ENCODE measurements at regions not wholly inside any gene's neighbourhood (a gene's known extent, or its start where the extent isn't known, plus 50 kb on each side); places are given as distances from the start of the nearest gene placed in this dataset.

DNA sequence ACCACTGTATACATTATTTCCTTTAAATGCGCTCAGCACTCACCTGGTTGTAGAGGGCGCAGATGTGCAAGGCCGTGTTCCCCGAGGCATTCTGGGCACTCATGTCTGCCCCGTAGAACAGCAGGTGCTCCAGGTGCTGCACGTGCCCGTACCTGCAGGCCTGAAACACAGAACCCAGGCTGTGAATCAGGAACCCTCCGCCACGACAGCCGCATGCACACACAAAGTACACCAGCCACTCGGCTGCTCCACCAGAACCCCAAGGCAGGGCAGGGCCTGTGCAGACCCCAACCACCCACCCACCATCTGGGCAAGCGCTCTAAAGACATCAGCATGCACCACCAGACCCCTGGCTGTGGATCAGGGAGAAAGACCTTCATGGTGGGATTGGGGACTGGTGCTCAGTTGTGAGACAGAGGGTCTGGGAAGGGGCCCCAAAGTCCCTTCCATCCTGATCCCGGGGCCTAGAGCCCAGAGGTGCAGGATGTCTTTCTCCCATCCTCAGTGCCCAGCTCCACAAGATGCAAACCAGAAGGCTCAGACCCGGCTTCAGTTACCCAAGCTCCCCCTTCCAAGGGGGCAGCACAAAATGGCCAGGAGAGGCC, 177.2 kb downstream of the SHANK2 start:
- no peak overlapping the region for H3K56ac ChIP-seq (ENCODE audit: low read length)
- H3K4me1 ChIP-seq (ENCODE audit: control insufficient read depth, low read depth, low read length): no peaks in the 10 kb centered on the region
- H3K4ac ChIP-seq (ENCODE audit: low read depth, low read length): no peak overlapping the region
- H3K27ac ChIP-seq (ENCODE audit: low read depth, low read length): no peak overlapping the region
- H2BK5ac ChIP-seq (ENCODE audit: low read length): no peak overlapping the region
- no peak overlapping the region for H2BK120ac ChIP-seq (ENCODE audit: low read depth, low read length)
- H4K8ac ChIP-seq (ENCODE audit: low read depth, low read length): no peak overlapping the region
- no peak overlapping the region for H3K9ac ChIP-seq (ENCODE audit: low read length)
- no peaks in the 10 kb centered on the region for H3K79me2 ChIP-seq (ENCODE audit: control insufficient read depth, insufficient read depth, low read length)
- H4K5ac ChIP-seq (ENCODE audit: low read length): no peak overlapping the region
- H3K4me2 ChIP-seq (ENCODE audit: low read length): no peak overlapping the region
- no peak for DNase-seq
- no peak overlapping the region for H3K23ac ChIP-seq (ENCODE audit: low read length)
- no peaks in the 10 kb centered on the region for H3K27me3 ChIP-seq (ENCODE audit: insufficient read depth, low read length, poor library complexity)
- no CpG with 5 or more reads among the region's 14 CpGs for WGBS (ENCODE audit: extremely low coverage, insufficient coverage, low lambda C conversion rate)
- H2AK5ac ChIP-seq (ENCODE audit: low read length): no peak overlapping the region
- H3K4me3 ChIP-seq (ENCODE audit: low read length): no peak overlapping the region
- H3K18ac ChIP-seq (ENCODE audit: low read length): no peak overlapping the region
- no peaks in the 10 kb centered on the region for H3K79me1 ChIP-seq (ENCODE audit: low read length)
- no peak overlapping the region for H2BK15ac ChIP-seq (replicated peaks; ENCODE audit: low read depth)
- no peaks in the 10 kb centered on the region for H3K36me3 ChIP-seq (ENCODE audit: control insufficient read depth, insufficient read depth, low read length)

DNA sequence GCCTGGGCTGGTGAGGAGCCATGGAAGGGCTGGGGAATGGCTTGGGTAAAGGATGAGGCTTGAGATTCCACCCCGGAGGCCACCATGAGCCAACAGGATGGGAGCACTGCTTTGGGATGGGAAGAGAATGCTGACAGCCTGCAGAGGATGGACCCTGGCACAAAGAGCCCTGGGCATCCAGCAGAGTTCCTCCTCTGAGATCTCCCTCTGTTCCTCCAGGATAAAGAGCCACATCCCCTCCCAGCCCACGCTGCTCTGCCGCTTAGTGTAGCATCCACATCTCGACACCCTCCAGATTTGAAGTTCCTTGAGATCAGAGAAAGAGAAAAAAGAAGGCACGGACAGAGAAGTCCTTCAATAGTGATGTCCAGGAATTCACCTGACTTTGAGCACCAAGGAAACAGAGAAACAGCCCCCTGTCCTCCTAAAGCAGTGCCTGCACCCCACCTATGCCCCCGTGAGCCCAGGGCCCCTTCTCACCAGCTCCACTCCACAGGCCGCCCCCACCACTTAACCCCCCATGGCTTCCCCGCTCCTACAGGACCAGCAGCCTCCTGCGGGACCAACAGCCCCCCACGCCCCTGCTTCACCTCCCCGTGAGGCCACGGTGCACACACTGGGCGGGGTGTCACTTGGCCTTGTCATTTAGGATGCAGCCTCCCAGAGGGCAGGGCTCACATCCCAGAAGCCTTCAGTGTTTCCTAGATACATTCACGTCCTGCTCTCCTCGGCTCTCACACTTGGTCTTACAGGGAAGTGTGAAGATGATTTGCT, 180.5 kb downstream of the SHANK2 start:
- no peaks in the 10 kb centered on the region for H3K79me1 ChIP-seq (ENCODE audit: low read length)
- H3K56ac ChIP-seq (ENCODE audit: low read length): no peak overlapping the region
- no peak overlapping the region for H3K27ac ChIP-seq (ENCODE audit: low read depth, low read length)
- H2BK120ac ChIP-seq (ENCODE audit: low read depth, low read length): no peak overlapping the region
- WGBS (ENCODE audit: extremely low coverage, insufficient coverage, low lambda C conversion rate): no CpG with 5 or more reads among the region's 15 CpGs
- H2BK5ac ChIP-seq (ENCODE audit: low read length): no peak overlapping the region
- H3K79me2 ChIP-seq (ENCODE audit: control insufficient read depth, insufficient read depth, low read length): no peaks in the 10 kb centered on the region
- H3K4ac ChIP-seq (ENCODE audit: low read depth, low read length): no peak overlapping the region
- H4K8ac ChIP-seq (ENCODE audit: low read depth, low read length): no peak overlapping the region
- H3K9ac ChIP-seq (ENCODE audit: low read length): no peak overlapping the region
- H3K36me3 ChIP-seq (ENCODE audit: control insufficient read depth, insufficient read depth, low read length): no peaks in the 10 kb centered on the region
- no peak overlapping the region for H3K18ac ChIP-seq (ENCODE audit: low read length)
- no peak overlapping the region for H2AK5ac ChIP-seq (ENCODE audit: low read length)
- H3K4me1 ChIP-seq (ENCODE audit: control insufficient read depth, low read depth, low read length): no peaks in the 10 kb centered on the region
- no peak overlapping the region for H3K4me2 ChIP-seq (ENCODE audit: low read length)
- DNase-seq: no peak
- H3K27me3 ChIP-seq (ENCODE audit: insufficient read depth, low read length, poor library complexity): no peaks in the 10 kb centered on the region
- no peak overlapping the region for H3K4me3 ChIP-seq (ENCODE audit: low read length)
- no peak overlapping the region for H4K5ac ChIP-seq (ENCODE audit: low read length)
- H3K23ac ChIP-seq (ENCODE audit: low read length): no peak overlapping the region
- no peak overlapping the region for H2BK15ac ChIP-seq (replicated peaks; ENCODE audit: low read depth)

GRCh38 chr11:71070490-71071453, 181.6 kb downstream of the SHANK2 start:
- Histone ChIP-seq H3K4me2 (ENCODE audit: low read length) (no peak overlapping the region), H3K27ac (ENCODE audit: low read depth, low read length) (no peak overlapping the region), H3K9ac (ENCODE audit: low read length) (no peak overlapping the region), H2BK120ac (ENCODE audit: low read depth, low read length) (no peak overlapping the region), H3K79me2 (ENCODE audit: control insufficient read depth, insufficient read depth, low read length) (no peaks in the 10 kb centered on the region), H3K56ac (ENCODE audit: low read length) (no peak overlapping the region), H3K4ac (ENCODE audit: low read depth, low read length) (no peak overlapping the region), H2AK5ac (ENCODE audit: low read length) (no peak overlapping the region), H3K79me1 (ENCODE audit: low read length) (no peaks in the 10 kb centered on the region), H3K4me1 (ENCODE audit: control insufficient read depth, low read depth, low read length) (no peaks in the 10 kb centered on the region), H3K23ac (ENCODE audit: low read length) (no peak overlapping the region), H3K18ac (ENCODE audit: low read length) (no peak overlapping the region), H3K36me3 (ENCODE audit: control insufficient read depth, insufficient read depth, low read length) (no peaks in the 10 kb centered on the region), H3K4me3 (ENCODE audit: low read length) (no peak overlapping the region), H2BK5ac (ENCODE audit: low read length) (no peak overlapping the region), H4K8ac (ENCODE audit: low read depth, low read length) (no peak overlapping the region), H2BK15ac (replicated peaks; ENCODE audit: low read depth) (no peak overlapping the region), H3K27me3 (ENCODE audit: insufficient read depth, low read length, poor library complexity) (no peaks in the 10 kb centered on the region), H4K5ac (ENCODE audit: low read length) (no peak overlapping the region)
- DNase-seq: no peak
- no CpG with 5 or more reads among the region's 12 CpGs for WGBS (ENCODE audit: extremely low coverage, insufficient coverage, low lambda C conversion rate)

DNA sequence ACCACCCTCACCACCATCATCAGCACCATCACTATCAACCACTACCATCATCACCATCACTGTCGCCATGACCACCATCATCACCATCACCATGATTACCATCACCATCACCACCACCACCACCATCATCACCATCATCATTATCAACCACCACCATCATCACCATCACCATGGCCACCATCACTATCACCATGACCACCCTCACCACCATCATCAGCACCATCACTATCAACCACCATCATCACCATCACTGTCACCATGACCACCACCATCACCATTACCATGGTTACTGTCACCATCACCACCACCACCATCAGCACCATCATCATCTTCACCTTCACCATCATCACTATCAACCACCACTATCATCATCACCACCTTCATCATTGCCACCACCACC, 183.4 kb downstream of the SHANK2 start:
- Histone ChIP-seq H3K79me2 (ENCODE audit: control insufficient read depth, insufficient read depth, low read length) (no peaks in the 10 kb centered on the region), H3K56ac (ENCODE audit: low read length) (no peak overlapping the region), H2AK5ac (ENCODE audit: low read length) (no peak overlapping the region), H2BK120ac (ENCODE audit: low read depth, low read length) (no peak overlapping the region), H4K8ac (ENCODE audit: low read depth, low read length) (no peak overlapping the region), H3K4me3 (ENCODE audit: low read length) (no peak overlapping the region), H2BK15ac (replicated peaks; ENCODE audit: low read depth) (no peak overlapping the region), H3K36me3 (ENCODE audit: control insufficient read depth, insufficient read depth, low read length) (no peaks in the 10 kb centered on the region), H3K4me2 (ENCODE audit: low read length) (no peak overlapping the region), H3K23ac (ENCODE audit: low read length) (no peak overlapping the region), H3K4ac (ENCODE audit: low read depth, low read length) (no peak overlapping the region), H4K5ac (ENCODE audit: low read length) (no peak overlapping the region), H2BK5ac (ENCODE audit: low read length) (no peak overlapping the region), H3K79me1 (ENCODE audit: low read length) (no peaks in the 10 kb centered on the region), H3K18ac (ENCODE audit: low read length) (no peak overlapping the region), H3K9ac (ENCODE audit: low read length) (no peak overlapping the region), H3K27ac (ENCODE audit: low read depth, low read length) (no peak overlapping the region), H3K27me3 (ENCODE audit: insufficient read depth, low read length, poor library complexity) (no peaks in the 10 kb centered on the region), H3K4me1 (ENCODE audit: control insufficient read depth, low read depth, low read length) (no peaks in the 10 kb centered on the region)
- WGBS (ENCODE audit: extremely low coverage, insufficient coverage, low lambda C conversion rate): no CpG with 5 or more reads among the region's 1 CpG
- DNase-seq: no peak

DNA sequence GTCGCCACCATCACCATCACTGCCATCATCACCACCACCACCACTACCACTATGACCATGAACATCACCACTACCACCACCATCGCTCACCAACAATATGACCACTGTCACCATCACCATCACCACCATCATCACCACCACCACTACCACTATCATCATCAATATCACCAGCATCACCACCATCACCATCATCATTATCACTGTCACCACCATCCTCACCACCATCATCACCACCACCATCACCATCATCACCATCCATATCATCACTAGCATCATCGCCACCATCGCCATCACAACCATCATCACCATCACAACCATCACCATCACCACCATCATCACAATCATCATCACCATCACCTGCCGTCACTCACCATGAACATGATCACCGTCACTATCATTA, 184.6 kb downstream of the SHANK2 start:
- H3K4me2 ChIP-seq (ENCODE audit: low read length): no peak overlapping the region
- H2BK5ac ChIP-seq (ENCODE audit: low read length): no peak overlapping the region
- H3K56ac ChIP-seq (ENCODE audit: low read length): no peak overlapping the region
- no peak overlapping the region for H3K23ac ChIP-seq (ENCODE audit: low read length)
- H3K79me2 ChIP-seq (ENCODE audit: control insufficient read depth, insufficient read depth, low read length): no peaks in the 10 kb centered on the region
- no peaks in the 10 kb centered on the region for H3K79me1 ChIP-seq (ENCODE audit: low read length)
- H3K27me3 ChIP-seq (ENCODE audit: insufficient read depth, low read length, poor library complexity): no peaks in the 10 kb centered on the region
- H2AK5ac ChIP-seq (ENCODE audit: low read length): no peak overlapping the region
- no peaks in the 10 kb centered on the region for H3K4me1 ChIP-seq (ENCODE audit: control insufficient read depth, low read depth, low read length)
- no peak overlapping the region for H3K4ac ChIP-seq (ENCODE audit: low read depth, low read length)
- H2BK15ac ChIP-seq (replicated peaks; ENCODE audit: low read depth): no peak overlapping the region
- H4K8ac ChIP-seq (ENCODE audit: low read depth, low read length): no peak overlapping the region
- no peak overlapping the region for H4K5ac ChIP-seq (ENCODE audit: low read length)
- H3K9ac ChIP-seq (ENCODE audit: low read length): no peak overlapping the region
- no peak for DNase-seq
- H3K18ac ChIP-seq (ENCODE audit: low read length): no peak overlapping the region
- H3K36me3 ChIP-seq (ENCODE audit: control insufficient read depth, insufficient read depth, low read length): no peaks in the 10 kb centered on the region
- no CpG with 5 or more reads among the region's 6 CpGs for WGBS (ENCODE audit: extremely low coverage, insufficient coverage, low lambda C conversion rate)
- no peak overlapping the region for H3K27ac ChIP-seq (ENCODE audit: low read depth, low read length)
- H2BK120ac ChIP-seq (ENCODE audit: low read depth, low read length): no peak overlapping the region
- H3K4me3 ChIP-seq (ENCODE audit: low read length): no peak overlapping the region

All from mesendoderm (in vitro differentiated cells).